SK-MEL-5 (cell line): ENCODE measurements at regions not wholly inside any gene's neighbourhood (a gene's known extent, or its start where the extent isn't known, plus 50 kb on each side); places are given as distances from the start of the nearest gene placed in this dataset.
"Not testable (repeated sequence)": the region's sequence is repeated elsewhere in the genome, so short reads cannot be mapped to it uniquely, and the experiment has no call there.

Source experiments
- DNase-seq: peaks from one replicate; pipeline ENCODE4 v3.0.0-alpha.2; 2016; ENCODE audit warnings: low read depth, low spot score
- in situ Hi-C: cut with HindIII; loops from 2 replicates; pipeline ENCODE4 v1.10.0; 2016; ENCODE audit warnings: low sequenced_read_pairs, high pct_unique_total_duplicates, low pct_unique_long_range_greater_than_20kb

GRCh38 chr15:39417366-39418134, 163.3 kb upstream of the THBS1 start:
- peak; percentile 20 for DNase-seq
- in situ Hi-C loops = no loop called here

GRCh38 chr15:39419651-39420050, 161.2 kb upstream of the THBS1 start:
- in situ Hi-C loops = no loop called here

GRCh38 chr15:39420123-39420852, 160.6 kb upstream of the THBS1 start:
- DNase-seq, in situ Hi-C loops: not testable (repeated sequence)

More at GRCh38 chr15:39419651-39420050, 161.2 kb upstream of the THBS1 start:
- no peak for DNase-seq

- in situ Hi-C loops = not testable (repeated sequence)
Observed at GRCh38 chr15:39420853-39421192, 160.1 kb upstream of the THBS1 start.

GRCh38 chr15:39426552-39427532, 154.0 kb upstream of the THBS1 start:
- in situ Hi-C loops = no loop called here
- DNase-seq = no peak

More at GRCh38 chr15:39420853-39421192, 160.1 kb upstream of the THBS1 start:
- not testable (repeated sequence) for DNase-seq

- DNase-seq = no peak
- in situ Hi-C loops = no loop called here
Observed at GRCh38 chr15:39427705-39428104, 153.2 kb upstream of the THBS1 start.

GRCh38 chr15:39429898-39430357, 151.0 kb upstream of the THBS1 start:
- in situ Hi-C loops = no loop called here
- DNase-seq = no peak

GRCh38 chr15:39430389-39430788, 150.5 kb upstream of the THBS1 start:
- DNase-seq = no peak
- in situ Hi-C loops = no loop called here

GRCh38 chr15:39431376-39431775, 149.5 kb upstream of the THBS1 start:
- DNase-seq = no peak

GRCh38 chr15:39432026-39432425, 148.9 kb upstream of the THBS1 start:
- DNase-seq = no peak
- in situ Hi-C loops = no loop called here

More at GRCh38 chr15:39431376-39431775, 149.5 kb upstream of the THBS1 start:
- in situ Hi-C loops = no loop called here

- DNase-seq = no peak
- in situ Hi-C loops = no loop called here
Observed at GRCh38 chr15:39432912-39433348, 147.9 kb upstream of the THBS1 start.

- in situ Hi-C loops = no loop called here
- no peak for DNase-seq
Observed at GRCh38 chr15:39433376-39433775, 147.5 kb upstream of the THBS1 start.

- in situ Hi-C loops = no loop called here
- no peak for DNase-seq
Observed at GRCh38 chr15:39434163-39434562, 146.7 kb upstream of the THBS1 start.

- in situ Hi-C loops = no loop called here
Observed at GRCh38 chr15:39434751-39435238, 146.1 kb upstream of the THBS1 start.

GRCh38 chr15:39435244-39435643, 145.6 kb upstream of the THBS1 start:
- in situ Hi-C loops = no loop called here
- DNase-seq = no peak

More at GRCh38 chr15:39434751-39435238, 146.1 kb upstream of the THBS1 start:
- DNase-seq = no peak

GRCh38 chr15:39438260-39438659, 142.6 kb upstream of the THBS1 start:
- no peak for DNase-seq
- in situ Hi-C loops = no loop called here

GRCh38 chr15:39438799-39439592, 141.9 kb upstream of the THBS1 start:
- in situ Hi-C loops = no loop called here
- DNase-seq = peak; percentile 14
